GM23338 (cell line): ENCODE measurements at regions not wholly inside any gene's neighbourhood (a gene's known extent, or its start where the extent isn't known, plus 50 kb on each side); places are given as distances from the start of the nearest gene placed in this dataset.

Experiments used
- ATAC-seq: fragments of 200-7000 bp; cut with Tn5 transposase; 3 replicates; pipeline ENCODE4 v1.9.1; 2020
- DNase-seq: peaks from one replicate; pipeline ENCODE4 v3.0.0-alpha.2; 2015; ENCODE audit warnings: low spot score
- H2AFZ ChIP-seq: fragments of 200-600 bp; sonication (generic); 2 replicates; pipeline ENCODE4 v1.8.0; 2016; ENCODE audit warnings: antibody characterized with exemption, mild to moderate bottlenecking, moderate library complexity
- H3F3A ChIP-seq: fragments of 200-600 bp; sonication (generic); replicated peaks from 2 replicates; pipeline ENCODE4 v1.8.0; 2017; ENCODE audit warnings: antibody characterized with exemption, mixed run types, low read depth
- H3K27ac ChIP-seq: fragments of 200-600 bp; sonication (generic); 2 replicates; pipeline ENCODE4 v1.6.1; 2016; ENCODE audit warnings: low read depth
- H3K27me3 ChIP-seq: fragments of 200-600 bp; sonication (generic); 2 replicates; pipeline ENCODE4 v1.8.0; 2016; ENCODE audit warnings: mild to moderate bottlenecking, mixed run types, moderate library complexity; ENCODE audit not compliant: insufficient read depth
- H3K36me3 ChIP-seq: fragments of 200-600 bp; sonication (generic); 2 replicates; pipeline ENCODE4 v1.8.0; 2016; ENCODE audit warnings: mild to moderate bottlenecking; ENCODE audit not compliant: insufficient read depth
- H3K4me1 ChIP-seq: fragments of 200-600 bp; sonication (generic); 2 replicates; pipeline ENCODE4 v1.8.0; 2016; ENCODE audit warnings: mild to moderate bottlenecking, moderate library complexity; ENCODE audit not compliant: insufficient read depth
- H3K4me2 ChIP-seq: fragments of 200-600 bp; sonication (generic); 2 replicates; pipeline ENCODE4 v1.7.1; 2017; ENCODE audit warnings: mixed run types
- H3K4me3 ChIP-seq: fragments of 200-600 bp; sonication (generic); 2 replicates; pipeline ENCODE4 v1.6.1; 2016; ENCODE audit warnings: mixed run types
- H3K79me2 ChIP-seq: fragments of 200-600 bp; sonication (generic); replicated peaks from 2 replicates; pipeline ENCODE4 v1.8.0; 2017; ENCODE audit warnings: mild to moderate bottlenecking; ENCODE audit not compliant: insufficient read depth
- H3K9me2 ChIP-seq: fragments of 200-600 bp; sonication (generic); 2 replicates; pipeline ENCODE4 v1.8.0; 2017; ENCODE audit not compliant: insufficient read depth
- H4K20me1 ChIP-seq: fragments of 200-600 bp; sonication (generic); replicated peaks from 2 replicates; pipeline ENCODE4 v1.8.0; 2017; ENCODE audit warnings: mild to moderate bottlenecking; ENCODE audit not compliant: insufficient read depth
- H3K27ac Mint-ChIP-seq: 2 replicates; pipeline ENCODE4 v1.8.0; 2020; ENCODE audit warnings: inconsistent platforms, mild to moderate bottlenecking, moderate library complexity, mixed read lengths
- H3K27me3 Mint-ChIP-seq: 3 replicates; pipeline ENCODE4 v1.8.0; 2022; ENCODE audit warnings: low read depth, mild to moderate bottlenecking, moderate library complexity, mixed read lengths, inconsistent platforms; ENCODE audit not compliant: insufficient read depth, poor library complexity
- H3K36me3 Mint-ChIP-seq: 3 replicates; pipeline ENCODE4 v1.8.0; 2021; ENCODE audit warnings: low read depth, mild to moderate bottlenecking, inconsistent platforms, moderate library complexity, mixed read lengths
- H3K4me1 Mint-ChIP-seq: 3 replicates; pipeline ENCODE4 v1.8.0; 2020; ENCODE audit warnings: mild to moderate bottlenecking, inconsistent platforms, mixed read lengths
- H3K4me3 Mint-ChIP-seq: 3 replicates; pipeline ENCODE4 v1.8.0; 2021; ENCODE audit warnings: moderate library complexity, mild to moderate bottlenecking, inconsistent platforms, mixed read lengths
- H3K9me3 Mint-ChIP-seq: 3 replicates; pipeline ENCODE4 v1.8.0; 2020; ENCODE audit warnings: moderate library complexity, mild to moderate bottlenecking, inconsistent platforms, mixed read lengths
- CREB1 ChIP-seq: fragments of 250-450 bp; sonication (Bioruptor Pico); IDR thresholded peaks from 2 replicates; pipeline ENCODE4 v1.5.0; 2020; ENCODE audit warnings: low read depth, mild to moderate bottlenecking, moderate library complexity
- EZH2 ChIP-seq: fragments of 200-600 bp; sonication (generic); IDR thresholded peaks from one replicate; pipeline ENCODE4 v1.8.0; 2017; ENCODE audit warnings: antibody characterized with exemption, mild to moderate bottlenecking, low read depth; ENCODE audit not compliant: unreplicated experiment
- EZH2phosphoT487 ChIP-seq: fragments of 200-600 bp; sonication (generic); IDR thresholded peaks from one replicate; pipeline ENCODE4 v1.8.1; 2018; ENCODE audit warnings: antibody characterized with exemption; ENCODE audit not compliant: unreplicated experiment
- JUNB ChIP-seq: IDR thresholded peaks from one replicate; pipeline ENCODE4 v1.6.1; 2016; ENCODE audit warnings: antibody characterized with exemption; ENCODE audit not compliant: unreplicated experiment
- NANOG ChIP-seq: IDR thresholded peaks from 2 replicates; pipeline ENCODE4 v1.6.1; 2016; ENCODE audit warnings: antibody characterized with exemption, borderline replicate concordance
- POLR2AphosphoS5 ChIP-seq: IDR thresholded peaks from 2 replicates; pipeline ENCODE4 v1.6.1; 2016; ENCODE audit warnings: antibody characterized with exemption, low read depth
- STAT1 ChIP-seq: IDR thresholded peaks from one replicate; pipeline ENCODE4 v1.6.1; 2016; ENCODE audit warnings: antibody characterized with exemption; ENCODE audit not compliant: unreplicated experiment
- ZNF331 ChIP-seq: fragments of 250-450 bp; sonication (Bioruptor Pico); IDR thresholded peaks from 2 replicates; pipeline ENCODE4 v1.5.0; 2020; ENCODE audit warnings: low read depth, mild to moderate bottlenecking, moderate library complexity
- TF ChIP-seq, protein P1 (sequence below): IDR thresholded peaks from one replicate; pipeline ENCODE4 v1.6.1; 2018; ENCODE audit warnings: antibody characterized with exemption; ENCODE audit not compliant: unreplicated experiment
- TF ChIP-seq, protein P2 (sequence below): IDR thresholded peaks from 2 replicates; pipeline ENCODE4 v1.6.1; 2016; ENCODE audit warnings: antibody characterized with exemption
- TF ChIP-seq, protein P3 (sequence below): fragments of 250-450 bp; sonication (Bioruptor Pico); IDR thresholded peaks from 2 replicates; pipeline ENCODE4 v1.5.0; 2020; ENCODE audit warnings: mild to moderate bottlenecking, moderate library complexity

DNA sequence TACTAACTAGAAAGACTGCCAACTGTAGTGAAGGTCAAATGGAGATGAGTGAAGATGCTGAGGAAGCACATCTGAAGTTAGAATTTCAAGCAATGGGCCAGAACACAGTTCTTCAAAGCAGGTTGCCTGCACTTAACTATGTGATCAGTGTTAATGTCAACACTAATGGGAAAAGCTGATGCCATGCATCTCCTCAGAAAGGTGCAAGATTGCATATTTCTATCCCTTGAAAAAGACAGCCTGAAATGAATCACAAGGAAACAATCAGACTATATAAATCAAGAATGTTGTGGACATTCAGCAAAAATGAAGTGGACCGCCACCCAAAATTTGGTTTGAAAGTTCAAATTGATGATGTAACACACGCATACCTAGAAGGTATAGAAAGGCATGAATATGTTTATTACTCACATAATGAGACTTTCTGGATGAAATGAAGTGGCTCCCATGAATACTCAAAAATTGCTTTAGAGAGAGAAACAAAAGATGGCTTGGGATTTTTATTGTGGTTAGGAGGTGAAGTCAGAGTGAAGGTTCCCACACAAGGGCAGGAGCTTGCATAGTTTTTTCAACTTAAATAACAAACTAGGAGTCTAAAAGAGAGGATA lies 522.4 kb downstream of the KCTD12 start (continued):
- TF ChIP-seq, protein P1, sequence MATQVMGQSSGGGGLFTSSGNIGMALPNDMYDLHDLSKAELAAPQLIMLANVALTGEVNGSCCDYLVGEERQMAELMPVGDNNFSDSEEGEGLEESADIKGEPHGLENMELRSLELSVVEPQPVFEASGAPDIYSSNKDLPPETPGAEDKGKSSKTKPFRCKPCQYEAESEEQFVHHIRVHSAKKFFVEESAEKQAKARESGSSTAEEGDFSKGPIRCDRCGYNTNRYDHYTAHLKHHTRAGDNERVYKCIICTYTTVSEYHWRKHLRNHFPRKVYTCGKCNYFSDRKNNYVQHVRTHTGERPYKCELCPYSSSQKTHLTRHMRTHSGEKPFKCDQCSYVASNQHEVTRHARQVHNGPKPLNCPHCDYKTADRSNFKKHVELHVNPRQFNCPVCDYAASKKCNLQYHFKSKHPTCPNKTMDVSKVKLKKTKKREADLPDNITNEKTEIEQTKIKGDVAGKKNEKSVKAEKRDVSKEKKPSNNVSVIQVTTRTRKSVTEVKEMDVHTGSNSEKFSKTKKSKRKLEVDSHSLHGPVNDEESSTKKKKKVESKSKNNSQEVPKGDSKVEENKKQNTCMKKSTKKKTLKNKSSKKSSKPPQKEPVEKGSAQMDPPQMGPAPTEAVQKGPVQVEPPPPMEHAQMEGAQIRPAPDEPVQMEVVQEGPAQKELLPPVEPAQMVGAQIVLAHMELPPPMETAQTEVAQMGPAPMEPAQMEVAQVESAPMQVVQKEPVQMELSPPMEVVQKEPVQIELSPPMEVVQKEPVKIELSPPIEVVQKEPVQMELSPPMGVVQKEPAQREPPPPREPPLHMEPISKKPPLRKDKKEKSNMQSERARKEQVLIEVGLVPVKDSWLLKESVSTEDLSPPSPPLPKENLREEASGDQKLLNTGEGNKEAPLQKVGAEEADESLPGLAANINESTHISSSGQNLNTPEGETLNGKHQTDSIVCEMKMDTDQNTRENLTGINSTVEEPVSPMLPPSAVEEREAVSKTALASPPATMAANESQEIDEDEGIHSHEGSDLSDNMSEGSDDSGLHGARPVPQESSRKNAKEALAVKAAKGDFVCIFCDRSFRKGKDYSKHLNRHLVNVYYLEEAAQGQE = no peak
- no peak for TF ChIP-seq EZH2
- TF ChIP-seq POLR2AphosphoS5 = no peak

DNA sequence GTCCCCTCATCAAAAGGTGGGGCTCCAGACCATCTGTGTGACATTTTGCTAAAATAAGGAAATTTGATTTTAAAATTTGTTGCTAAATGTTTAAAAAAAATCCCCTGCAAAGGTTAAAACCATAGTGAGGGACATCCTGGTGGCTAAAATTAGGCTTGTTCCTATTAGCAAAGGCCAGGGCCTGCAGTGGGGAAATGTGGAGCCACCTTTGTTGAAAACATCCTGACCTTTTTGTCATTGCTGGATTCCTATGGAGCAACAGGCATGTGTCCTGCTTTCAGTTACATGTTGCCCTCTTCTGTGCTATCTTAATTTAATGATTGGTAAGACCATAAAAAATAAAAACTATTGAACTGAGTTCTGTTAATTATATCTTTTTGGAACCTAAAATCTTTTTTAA lies 524.3 kb downstream of the KCTD12 start:
- H4K20me1 ChIP-seq = no peaks in the 10 kb centered on the region
- DNase-seq (peak; percentile 18), ATAC-seq (peak; percentile 50; the same call in 2 of the 3 replicates)
- Mint-ChIP-seq H3K27ac (no peak overlapping the region), H3K36me3 (no peaks in the 10 kb centered on the region), H3K4me3 (no peak overlapping the region), H3K27me3 (no peaks in the 10 kb centered on the region), H3K9me3 (no peaks in the 10 kb centered on the region), H3K4me1 (peaks cover 17% of the 10 kb centered on the region; the same call in 2 of the 3 replicates)
- no peak overlapping the region for H2AFZ ChIP-seq
- no peaks in the 10 kb centered on the region for H3K27me3 ChIP-seq
- H3F3A ChIP-seq = no peaks in the 10 kb centered on the region
- H3K36me3 ChIP-seq = no peaks in the 10 kb centered on the region
- no peak overlapping the region for H3K4me2 ChIP-seq
- no peak overlapping the region for H3K27ac ChIP-seq
- no peaks in the 10 kb centered on the region for H3K9me2 ChIP-seq
- no peaks in the 10 kb centered on the region for H3K79me2 ChIP-seq
- H3K4me3 ChIP-seq = no peak overlapping the region
- H3K4me1 ChIP-seq = no peaks in the 10 kb centered on the region
- TF ChIP-seq JUNB (no peak), ZNF331 (no peak), CREB1 (CRISPR knock-in tag) (no peak), EZH2 (no peak), STAT1 (no peak), NANOG (no peak), EZH2phosphoT487 (no peak)
- TF ChIP-seq, protein P1 = no peak
- TF ChIP-seq, protein P2, sequence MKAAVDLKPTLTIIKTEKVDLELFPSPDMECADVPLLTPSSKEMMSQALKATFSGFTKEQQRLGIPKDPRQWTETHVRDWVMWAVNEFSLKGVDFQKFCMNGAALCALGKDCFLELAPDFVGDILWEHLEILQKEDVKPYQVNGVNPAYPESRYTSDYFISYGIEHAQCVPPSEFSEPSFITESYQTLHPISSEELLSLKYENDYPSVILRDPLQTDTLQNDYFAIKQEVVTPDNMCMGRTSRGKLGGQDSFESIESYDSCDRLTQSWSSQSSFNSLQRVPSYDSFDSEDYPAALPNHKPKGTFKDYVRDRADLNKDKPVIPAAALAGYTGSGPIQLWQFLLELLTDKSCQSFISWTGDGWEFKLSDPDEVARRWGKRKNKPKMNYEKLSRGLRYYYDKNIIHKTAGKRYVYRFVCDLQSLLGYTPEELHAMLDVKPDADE = no peak
- TF ChIP-seq, protein P3, sequence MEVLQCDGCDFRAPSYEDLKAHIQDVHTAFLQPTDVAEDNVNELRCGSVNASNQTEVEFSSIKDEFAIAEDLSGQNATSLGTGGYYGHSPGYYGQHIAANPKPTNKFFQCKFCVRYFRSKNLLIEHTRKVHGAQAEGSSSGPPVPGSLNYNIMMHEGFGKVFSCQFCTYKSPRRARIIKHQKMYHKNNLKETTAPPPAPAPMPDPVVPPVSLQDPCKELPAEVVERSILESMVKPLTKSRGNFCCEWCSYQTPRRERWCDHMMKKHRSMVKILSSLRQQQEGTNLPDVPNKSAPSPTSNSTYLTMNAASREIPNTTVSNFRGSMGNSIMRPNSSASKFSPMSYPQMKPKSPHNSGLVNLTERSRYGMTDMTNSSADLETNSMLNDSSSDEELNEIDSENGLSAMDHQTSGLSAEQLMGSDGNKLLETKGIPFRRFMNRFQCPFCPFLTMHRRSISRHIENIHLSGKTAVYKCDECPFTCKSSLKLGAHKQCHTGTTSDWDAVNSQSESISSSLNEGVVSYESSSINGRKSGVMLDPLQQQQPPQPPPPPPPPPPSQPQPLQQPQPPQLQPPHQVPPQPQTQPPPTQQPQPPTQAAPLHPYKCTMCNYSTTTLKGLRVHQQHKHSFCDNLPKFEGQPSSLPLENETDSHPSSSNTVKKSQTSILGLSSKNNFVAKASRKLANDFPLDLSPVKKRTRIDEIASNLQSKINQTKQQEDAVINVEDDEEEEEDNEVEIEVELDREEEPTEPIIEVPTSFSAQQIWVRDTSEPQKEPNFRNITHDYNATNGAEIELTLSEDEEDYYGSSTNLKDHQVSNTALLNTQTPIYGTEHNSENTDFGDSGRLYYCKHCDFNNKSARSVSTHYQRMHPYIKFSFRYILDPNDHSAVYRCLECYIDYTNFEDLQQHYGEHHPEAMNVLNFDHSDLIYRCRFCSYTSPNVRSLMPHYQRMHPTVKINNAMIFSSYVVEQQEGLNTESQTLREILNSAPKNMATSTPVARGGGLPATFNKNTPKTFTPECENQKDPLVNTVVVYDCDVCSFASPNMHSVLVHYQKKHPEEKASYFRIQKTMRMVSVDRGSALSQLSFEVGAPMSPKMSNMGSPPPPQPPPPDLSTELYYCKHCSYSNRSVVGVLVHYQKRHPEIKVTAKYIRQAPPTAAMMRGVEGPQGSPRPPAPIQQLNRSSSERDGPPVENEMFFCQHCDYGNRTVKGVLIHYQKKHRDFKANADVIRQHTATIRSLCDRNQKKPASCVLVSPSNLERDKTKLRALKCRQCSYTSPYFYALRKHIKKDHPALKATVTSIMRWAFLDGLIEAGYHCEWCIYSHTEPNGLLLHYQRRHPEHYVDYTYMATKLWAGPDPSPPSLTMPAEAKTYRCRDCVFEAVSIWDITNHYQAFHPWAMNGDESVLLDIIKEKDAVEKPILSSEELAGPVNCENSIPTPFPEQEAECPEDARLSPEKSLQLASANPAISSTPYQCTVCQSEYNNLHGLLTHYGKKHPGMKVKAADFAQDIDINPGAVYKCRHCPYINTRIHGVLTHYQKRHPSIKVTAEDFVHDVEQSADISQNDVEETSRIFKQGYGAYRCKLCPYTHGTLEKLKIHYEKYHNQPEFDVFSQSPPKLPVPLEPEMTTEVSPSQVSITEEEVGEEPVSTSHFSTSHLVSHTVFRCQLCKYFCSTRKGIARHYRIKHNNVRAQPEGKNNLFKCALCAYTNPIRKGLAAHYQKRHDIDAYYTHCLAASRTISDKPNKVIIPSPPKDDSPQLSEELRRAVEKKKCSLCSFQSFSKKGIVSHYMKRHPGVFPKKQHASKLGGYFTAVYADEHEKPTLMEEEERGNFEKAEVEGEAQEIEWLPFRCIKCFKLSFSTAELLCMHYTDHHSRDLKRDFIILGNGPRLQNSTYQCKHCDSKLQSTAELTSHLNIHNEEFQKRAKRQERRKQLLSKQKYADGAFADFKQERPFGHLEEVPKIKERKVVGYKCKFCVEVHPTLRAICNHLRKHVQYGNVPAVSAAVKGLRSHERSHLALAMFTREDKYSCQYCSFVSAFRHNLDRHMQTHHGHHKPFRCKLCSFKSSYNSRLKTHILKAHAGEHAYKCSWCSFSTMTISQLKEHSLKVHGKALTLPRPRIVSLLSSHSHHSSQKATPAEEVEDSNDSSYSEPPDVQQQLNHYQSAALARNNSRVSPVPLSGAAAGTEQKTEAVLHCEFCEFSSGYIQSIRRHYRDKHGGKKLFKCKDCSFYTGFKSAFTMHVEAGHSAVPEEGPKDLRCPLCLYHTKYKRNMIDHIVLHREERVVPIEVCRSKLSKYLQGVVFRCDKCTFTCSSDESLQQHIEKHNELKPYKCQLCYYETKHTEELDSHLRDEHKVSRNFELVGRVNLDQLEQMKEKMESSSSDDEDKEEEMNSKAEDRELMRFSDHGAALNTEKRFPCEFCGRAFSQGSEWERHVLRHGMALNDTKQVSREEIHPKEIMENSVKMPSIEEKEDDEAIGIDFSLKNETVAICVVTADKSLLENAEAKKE (CRISPR knock-in tag) = no peak
